ENCODE measurements at regions not wholly inside any gene's neighbourhood (a gene's known extent, or its start where the extent isn't known, plus 50 kb on each side); places are given as distances from the start of the nearest gene placed in this dataset.

DNA sequence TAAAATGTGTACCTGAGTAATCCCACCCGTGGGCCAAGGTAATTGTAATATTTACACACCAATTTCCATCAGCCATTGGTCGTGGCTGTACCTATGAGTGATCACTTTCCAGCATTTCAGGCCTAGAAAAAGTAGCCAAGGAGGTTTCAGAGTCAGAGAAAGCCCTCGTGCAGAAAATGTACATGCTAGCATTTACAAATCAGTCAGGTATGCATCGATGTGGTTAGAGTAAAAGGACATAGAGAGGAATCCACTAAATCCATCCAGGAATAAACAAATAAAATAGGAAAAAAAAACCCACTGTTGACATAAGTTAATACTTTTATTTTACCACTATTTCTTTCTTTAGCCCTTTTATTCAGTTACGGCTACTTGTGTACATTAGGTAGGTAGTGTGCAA, 256.8 kb downstream of the TRIML1 start:
- Histone ChIP-seq H3K4me3 (no peak overlapping the region), H3K27ac (no peak overlapping the region), H3K4me2 (no peak overlapping the region), H3K9me3 (no peaks in the 10 kb centered on the region), H3K4me1 (no peaks in the 10 kb centered on the region)
- FAIRE-seq (no peak), ATAC-seq (no peak), DNase-seq (ENCODE audit: low read depth in 1 of 2, low spot score in 1 of 2) (no peak)
- POLR2A ChIA-PET = no interaction called here
- CTCF ChIA-PET = no interaction called here
- TF ChIP-seq CHD2 (IDR thresholded peaks at IDR 0.05; ENCODE audit: low read length, partially characterized antibody) (no peak), NFE2L2 (conservative IDR thresholded peaks at IDR 0.05; ENCODE audit: low read length) (no peak)
- TF ChIP-seq, protein P1, sequence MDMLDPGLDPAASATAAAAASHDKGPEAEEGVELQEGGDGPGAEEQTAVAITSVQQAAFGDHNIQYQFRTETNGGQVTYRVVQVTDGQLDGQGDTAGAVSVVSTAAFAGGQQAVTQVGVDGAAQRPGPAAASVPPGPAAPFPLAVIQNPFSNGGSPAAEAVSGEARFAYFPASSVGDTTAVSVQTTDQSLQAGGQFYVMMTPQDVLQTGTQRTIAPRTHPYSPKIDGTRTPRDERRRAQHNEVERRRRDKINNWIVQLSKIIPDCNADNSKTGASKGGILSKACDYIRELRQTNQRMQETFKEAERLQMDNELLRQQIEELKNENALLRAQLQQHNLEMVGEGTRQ (IDR thresholded peaks at IDR 0.05) = no peak
- WGBS (ENCODE audit: missing lambda C conversion rate) = 72% methylated on average over 5 of the region's 5 CpGs

DNA sequence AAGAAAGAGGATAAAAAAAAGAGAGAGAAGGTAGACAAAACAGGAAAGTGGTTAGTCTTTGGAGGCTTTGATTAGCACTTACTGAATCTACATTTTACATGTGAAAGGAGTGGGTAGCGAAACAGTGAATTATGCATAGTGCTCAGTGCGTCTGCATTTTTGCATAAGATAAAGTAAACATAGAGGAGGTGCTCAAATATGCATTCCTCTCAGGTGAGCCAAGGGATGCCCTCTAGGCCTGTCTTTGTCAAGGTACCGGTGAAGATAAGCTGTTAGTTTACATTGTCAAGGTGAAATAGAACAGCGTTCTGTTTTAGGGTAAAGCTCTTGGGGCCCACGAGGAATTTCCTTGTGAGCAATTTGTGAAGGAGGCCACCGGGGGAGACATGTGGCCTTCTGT, 260.6 kb downstream of the TRIML1 start:
- CTCF ChIA-PET = interaction anchor here (0.8 kb wide), 2 partner anchors 15 to 516 kb away, joined by 3 read pairs; no protein-coding TSS in a partner anchor

DNA sequence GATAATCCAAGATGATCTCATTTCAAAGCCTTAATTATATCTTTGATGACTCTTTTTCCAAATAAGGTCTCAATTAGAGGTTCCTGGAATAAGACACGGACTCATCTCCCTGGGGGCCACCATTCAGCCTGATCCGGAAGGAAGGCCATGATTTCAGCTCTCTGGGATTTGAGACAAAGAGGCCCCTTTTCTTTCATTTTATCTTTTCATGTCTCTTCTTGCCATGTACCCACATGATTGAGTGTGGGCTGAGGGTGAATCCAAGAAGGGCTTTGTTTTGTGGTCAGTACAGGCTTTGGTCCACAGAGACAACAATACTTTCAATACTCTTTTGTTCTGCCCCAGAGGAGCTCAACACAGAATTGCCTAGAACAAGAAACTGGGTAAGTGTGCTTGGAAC, 261.2 kb downstream of the TRIML1 start:
- H3K4me1 ChIP-seq = no peaks in the 10 kb centered on the region
- no peaks in the 10 kb centered on the region for H3K9me3 ChIP-seq
- no peak overlapping the region for H3K4me3 ChIP-seq
- POLR2A ChIA-PET = no interaction called here
- ATAC-seq (no peak), DNase-seq (ENCODE audit: low read depth in 1 of 2, low spot score in 1 of 2) (no peak), FAIRE-seq (no peak)
- WGBS (ENCODE audit: missing lambda C conversion rate) = 45% methylated on average over 2 of the region's 2 CpGs
- CTCF ChIA-PET = interaction anchor here (0.8 kb wide), 2 partner anchors 15 to 517 kb away, joined by 3 read pairs; no protein-coding TSS in a partner anchor
- no peak overlapping the region for H3K4me2 ChIP-seq
- no peak overlapping the region for H3K27ac ChIP-seq
- TF ChIP-seq MYC (IDR thresholded peaks at IDR 0.05; ENCODE audit: borderline replicate concordance, low read length) (no peak), FOSL2 (IDR thresholded peaks at IDR 0.05) (no peak), FOSL2 (CRISPR knock-in tag; IDR thresholded peaks at IDR 0.05) (no peak), NFE2L2 (conservative IDR thresholded peaks at IDR 0.05; ENCODE audit: low read length) (no peak), SREBF2 (IDR thresholded peaks at IDR 0.05) (no peak), TFCP2L1 (CRISPR knock-in tag; IDR thresholded peaks at IDR 0.05) (no peak), CBX2 (IDR thresholded peaks at IDR 0.05; ENCODE audit: borderline replicate concordance, low read depth) (no peak), SMC3 (IDR thresholded peaks at IDR 0.05) (no peak), BHLHE40 (IDR thresholded peaks at IDR 0.05; ENCODE audit: low read depth, low read length) (no peak), EP300 (IDR thresholded peaks at IDR 0.05) (no peak), ESRRA (IDR thresholded peaks at IDR 0.05; ENCODE audit: borderline replicate concordance, low read length) (no peak), KDM1A (IDR thresholded peaks at IDR 0.05; ENCODE audit: low read depth) (no peak), RAD21 (conservative IDR thresholded peaks at IDR 0.05 in 1 of 2, IDR thresholded peaks at IDR 0.05 in 1 of 2) (no peak), FOSB (CRISPR knock-in tag; IDR thresholded peaks at IDR 0.05) (no peak), RCOR1 (IDR thresholded peaks at IDR 0.05; ENCODE audit: low read depth, low read length) (no peak)
- TF ChIP-seq, protein P1 (IDR thresholded peaks at IDR 0.05) = no peak

More for the DNA sequence above, 260.6 kb downstream of the TRIML1 start:
- Histone ChIP-seq H3K4me3 (no peak overlapping the region), H3K4me2 (no peak overlapping the region), H3K27ac (no peak overlapping the region), H3K4me1 (no peaks in the 10 kb centered on the region), H3K9me3 (no peaks in the 10 kb centered on the region)
- TF ChIP-seq JUN (IDR thresholded peaks at IDR 0.05) (no peak), EP300 (IDR thresholded peaks at IDR 0.05) (no peak), ESRRA (IDR thresholded peaks at IDR 0.05; ENCODE audit: borderline replicate concordance, low read length) (no peak), HOXB13 (CRISPR knock-in tag; IDR thresholded peaks at IDR 0.05; ENCODE audit: low read depth) (no peak), RAD21 (conservative IDR thresholded peaks at IDR 0.05 in 1 of 2, IDR thresholded peaks at IDR 0.05 in 1 of 2) (no peak), SREBF2 (IDR thresholded peaks at IDR 0.05) (no peak)
- TF ChIP-seq, protein P2, sequence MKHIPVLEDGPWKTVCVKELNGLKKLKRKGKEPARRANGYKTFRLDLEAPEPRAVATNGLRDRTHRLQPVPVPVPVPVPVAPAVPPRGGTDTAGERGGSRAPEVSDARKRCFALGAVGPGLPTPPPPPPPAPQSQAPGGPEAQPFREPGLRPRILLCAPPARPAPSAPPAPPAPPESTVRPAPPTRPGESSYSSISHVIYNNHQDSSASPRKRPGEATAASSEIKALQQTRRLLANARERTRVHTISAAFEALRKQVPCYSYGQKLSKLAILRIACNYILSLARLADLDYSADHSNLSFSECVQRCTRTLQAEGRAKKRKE (CRISPR knock-in tag; IDR thresholded peaks at IDR 0.05; ENCODE audit: low read depth) = no peak
- TF ChIP-seq, protein P3, sequence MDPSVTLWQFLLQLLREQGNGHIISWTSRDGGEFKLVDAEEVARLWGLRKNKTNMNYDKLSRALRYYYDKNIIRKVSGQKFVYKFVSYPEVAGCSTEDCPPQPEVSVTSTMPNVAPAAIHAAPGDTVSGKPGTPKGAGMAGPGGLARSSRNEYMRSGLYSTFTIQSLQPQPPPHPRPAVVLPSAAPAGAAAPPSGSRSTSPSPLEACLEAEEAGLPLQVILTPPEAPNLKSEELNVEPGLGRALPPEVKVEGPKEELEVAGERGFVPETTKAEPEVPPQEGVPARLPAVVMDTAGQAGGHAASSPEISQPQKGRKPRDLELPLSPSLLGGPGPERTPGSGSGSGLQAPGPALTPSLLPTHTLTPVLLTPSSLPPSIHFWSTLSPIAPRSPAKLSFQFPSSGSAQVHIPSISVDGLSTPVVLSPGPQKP (IDR thresholded peaks at IDR 0.05; ENCODE audit: low read depth, low read length) = no peak
- TF ChIP-seq, protein P4, sequence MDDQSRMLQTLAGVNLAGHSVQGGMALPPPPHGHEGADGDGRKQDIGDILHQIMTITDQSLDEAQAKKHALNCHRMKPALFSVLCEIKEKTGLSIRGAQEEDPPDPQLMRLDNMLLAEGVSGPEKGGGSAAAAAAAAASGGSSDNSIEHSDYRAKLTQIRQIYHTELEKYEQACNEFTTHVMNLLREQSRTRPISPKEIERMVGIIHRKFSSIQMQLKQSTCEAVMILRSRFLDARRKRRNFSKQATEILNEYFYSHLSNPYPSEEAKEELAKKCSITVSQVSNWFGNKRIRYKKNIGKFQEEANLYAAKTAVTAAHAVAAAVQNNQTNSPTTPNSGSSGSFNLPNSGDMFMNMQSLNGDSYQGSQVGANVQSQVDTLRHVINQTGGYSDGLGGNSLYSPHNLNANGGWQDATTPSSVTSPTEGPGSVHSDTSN (IDR thresholded peaks at IDR 0.05) = no peak
- TF ChIP-seq, protein P5, sequence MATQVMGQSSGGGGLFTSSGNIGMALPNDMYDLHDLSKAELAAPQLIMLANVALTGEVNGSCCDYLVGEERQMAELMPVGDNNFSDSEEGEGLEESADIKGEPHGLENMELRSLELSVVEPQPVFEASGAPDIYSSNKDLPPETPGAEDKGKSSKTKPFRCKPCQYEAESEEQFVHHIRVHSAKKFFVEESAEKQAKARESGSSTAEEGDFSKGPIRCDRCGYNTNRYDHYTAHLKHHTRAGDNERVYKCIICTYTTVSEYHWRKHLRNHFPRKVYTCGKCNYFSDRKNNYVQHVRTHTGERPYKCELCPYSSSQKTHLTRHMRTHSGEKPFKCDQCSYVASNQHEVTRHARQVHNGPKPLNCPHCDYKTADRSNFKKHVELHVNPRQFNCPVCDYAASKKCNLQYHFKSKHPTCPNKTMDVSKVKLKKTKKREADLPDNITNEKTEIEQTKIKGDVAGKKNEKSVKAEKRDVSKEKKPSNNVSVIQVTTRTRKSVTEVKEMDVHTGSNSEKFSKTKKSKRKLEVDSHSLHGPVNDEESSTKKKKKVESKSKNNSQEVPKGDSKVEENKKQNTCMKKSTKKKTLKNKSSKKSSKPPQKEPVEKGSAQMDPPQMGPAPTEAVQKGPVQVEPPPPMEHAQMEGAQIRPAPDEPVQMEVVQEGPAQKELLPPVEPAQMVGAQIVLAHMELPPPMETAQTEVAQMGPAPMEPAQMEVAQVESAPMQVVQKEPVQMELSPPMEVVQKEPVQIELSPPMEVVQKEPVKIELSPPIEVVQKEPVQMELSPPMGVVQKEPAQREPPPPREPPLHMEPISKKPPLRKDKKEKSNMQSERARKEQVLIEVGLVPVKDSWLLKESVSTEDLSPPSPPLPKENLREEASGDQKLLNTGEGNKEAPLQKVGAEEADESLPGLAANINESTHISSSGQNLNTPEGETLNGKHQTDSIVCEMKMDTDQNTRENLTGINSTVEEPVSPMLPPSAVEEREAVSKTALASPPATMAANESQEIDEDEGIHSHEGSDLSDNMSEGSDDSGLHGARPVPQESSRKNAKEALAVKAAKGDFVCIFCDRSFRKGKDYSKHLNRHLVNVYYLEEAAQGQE (IDR thresholded peaks at IDR 0.05) = no peak
- 83% methylated on average over 6 of the region's 6 CpGs for WGBS (ENCODE audit: missing lambda C conversion rate)
- no peak for ATAC-seq
- POLR2A ChIA-PET = no interaction called here
- DNase-seq (ENCODE audit: low read depth in 1 of 2, low spot score in 1 of 2) = no peak
- no peak for FAIRE-seq

Data from A549 (cell line).